ENCODE measurements at regions not wholly inside any gene's neighbourhood (a gene's known extent, or its start where the extent isn't known, plus 50 kb on each side); places are given as distances from the start of the nearest gene placed in this dataset.

GRCh38 chr21:32134441-32135130, 144.3 kb downstream of the MIS18A start:
- no peak for DNase-seq (ENCODE audit: low spot score)

GRCh38 chr21:32132881-32133280, 146.0 kb downstream of the MIS18A start:
- DNase-seq (ENCODE audit: low spot score): no peak

GRCh38 chr21:32132409-32132808, 146.4 kb downstream of the MIS18A start:
- no peak for DNase-seq (ENCODE audit: low spot score)

- DNase-seq (ENCODE audit: low spot score): peak; percentile 68
Observed at GRCh38 chr21:32131960-32132359, 146.9 kb downstream of the MIS18A start.

- DNase-seq (ENCODE audit: low spot score): no peak
Observed at GRCh38 chr21:32131164-32131563, 147.7 kb downstream of the MIS18A start.

- no peak for DNase-seq (ENCODE audit: low spot score)
Observed at GRCh38 chr21:32130031-32130891, 148.6 kb downstream of the MIS18A start.

- DNase-seq (ENCODE audit: low spot score): no peak
Observed at GRCh38 chr21:32127081-32127480, 151.8 kb downstream of the MIS18A start.

- DNase-seq (ENCODE audit: low spot score): no peak
Observed at GRCh38 chr21:32122082-32122481, 156.8 kb downstream of the MIS18A start.

- no peak for DNase-seq (ENCODE audit: low spot score)
Observed at GRCh38 chr21:32120230-32120629, 158.6 kb downstream of the MIS18A start.

- no peak for DNase-seq (ENCODE audit: low spot score)
Observed at GRCh38 chr21:32119811-32120210, 159.0 kb downstream of the MIS18A start.

GRCh38 chr21:32119389-32119788, 159.5 kb downstream of the MIS18A start:
- DNase-seq (ENCODE audit: low spot score): no peak

- peak; percentile 32 for DNase-seq (ENCODE audit: low spot score)
Observed at GRCh38 chr21:32114419-32115035, 164.3 kb downstream of the MIS18A start.

GRCh38 chr21:32113486-32113885, 165.4 kb downstream of the MIS18A start:
- no peak for DNase-seq (ENCODE audit: low spot score)

- DNase-seq (ENCODE audit: low spot score): no peak
Observed at GRCh38 chr21:32112195-32112594, 166.7 kb downstream of the MIS18A start.

- DNase-seq (ENCODE audit: low spot score): no peak
Observed at GRCh38 chr21:32108566-32108965, 170.3 kb downstream of the MIS18A start.

GRCh38 chr21:32103361-32103760, 175.5 kb downstream of the MIS18A start:
- no peak for DNase-seq (ENCODE audit: low spot score)

- peak; percentile 65 for DNase-seq (ENCODE audit: low spot score)
Observed at GRCh38 chr21:32102426-32102825, 176.4 kb downstream of the MIS18A start.

- no peak for DNase-seq (ENCODE audit: low spot score)
Observed at GRCh38 chr21:32101277-32101676, 177.6 kb downstream of the MIS18A start.

GRCh38 chr21:32100423-32100822, 178.4 kb downstream of the MIS18A start:
- no peak for DNase-seq (ENCODE audit: low spot score)

- DNase-seq (ENCODE audit: low spot score): no peak
Observed at GRCh38 chr21:32099812-32100416, 178.9 kb downstream of the MIS18A start.

GRCh38 chr21:32096411-32096810, 182.4 kb downstream of the MIS18A start:
- DNase-seq (ENCODE audit: low spot score): peak; percentile 43

- DNase-seq (ENCODE audit: low spot score): peak; percentile 65
Observed at GRCh38 chr21:32094804-32095203, 184.0 kb downstream of the MIS18A start.
